K562 (cell line): ENCODE measurements at regions not wholly inside any gene's neighbourhood (a gene's known extent, or its start where the extent isn't known, plus 50 kb on each side); places are given as distances from the start of the nearest gene placed in this dataset.
A peak's percentile ranks its signal among the peaks of the same experiment; 100 is the strongest.

ENCODE experiments used
- ATAC-seq: fragments of 200-7000 bp; cut with Tn5 transposase; 3 replicates; pipeline ENCODE4 v1.9.1; 2020; ENCODE audit warnings: moderate library complexity
- BruUV-seq: library from RNA; stranded (reverse); fragments of 400-500 nt; replicated peaks from 2 replicates; lab custom pipeline; 2021; lab: Mats Ljungman, UMichigan
- CTCF ChIA-PET: fragments of 300-600 bp; formaldehyde crosslinking; extraction: SDS; loops from one replicate; lab custom pipeline; 2021; ENCODE audit warnings: low intra/inter-chr PET ratio; lab: Yijun Ruan, JAX
- POLR2A ChIA-PET: fragments of 300-600, 350-650 bp; sonication (Branson Sonifier 250); formaldehyde crosslinking; extraction: SDS; loops from one replicate; lab custom pipeline; 2021; ENCODE audit warnings: antibody characterized with exemption, inconsistent platforms; lab: Yijun Ruan, JAX
- DNase-seq, 4 experiments: peaks; one replicate each; pipeline versions ENCODE4 v3.0.0 to v3.0.0-alpha.2; 2011 to 2018; ENCODE audit warnings: low spot score in 3 of 4, mixed read lengths in 3 of 4; ENCODE audit errors: extremely low read depth in 1 of 4
- FAIRE-seq: peaks from 2 replicates; lab custom pipeline; 2011; peaks lifted over from hg19 to GRCh38; lab: Jason Lieb, UNC
- H2AFZ ChIP-seq: 2 replicates; pipeline ENCODE4 v1.6.0; 2011; ENCODE audit warnings: low read depth, low read length, control low read depth, inconsistent platforms
- H3K27ac ChIP-seq: fragments of 200-600 bp; 3 replicates; pipeline ENCODE4 v1.8.0; 2011; ENCODE audit warnings: low read depth, mild to moderate bottlenecking, control low read depth, inconsistent platforms, low read length, moderate library complexity, mixed read lengths; ENCODE audit errors: extremely low read depth
- H3K27me3 ChIP-seq, 2 experiments: fragments of 300-600 bp in 1 of 2; 2 replicates in 1 of 2; 3 replicates in 1 of 2; pipeline versions ENCODE4 v1.6.0 to v1.8.0; 2011; ENCODE audit warnings: inconsistent platforms in 2 of 2, low read length in 2 of 2, mild to moderate bottlenecking in 1 of 2, mixed read lengths in 1 of 2, moderate library complexity in 1 of 2; ENCODE audit not compliant: control insufficient read depth in 2 of 2, insufficient read depth in 2 of 2
- H3K36me3 ChIP-seq: fragments of 300-600 bp; 3 replicates; pipeline ENCODE4 v1.8.0; 2011; ENCODE audit warnings: mild to moderate bottlenecking, low read length, inconsistent platforms; ENCODE audit not compliant: control insufficient read depth, insufficient read depth
- H3K4me1 ChIP-seq, 2 experiments: fragments of 200-600 bp in 1 of 2; replicated peaks in 1 of 2; 2 replicates in 1 of 2; 3 replicates in 1 of 2; pipeline versions ENCODE4 v1.5.1 to v1.8.0; 2011; ENCODE audit warnings: inconsistent platforms in 2 of 2, low read length in 2 of 2, mild to moderate bottlenecking in 1 of 2, mixed read lengths in 1 of 2, moderate library complexity in 1 of 2; ENCODE audit not compliant: control insufficient read depth in 2 of 2, insufficient read depth in 2 of 2
- H3K4me2 ChIP-seq: 2 replicates; pipeline ENCODE4 v1.6.1; 2011; ENCODE audit warnings: low read length, control low read depth, inconsistent platforms, mixed read lengths; ENCODE audit not compliant: insufficient read depth
- H3K4me3 ChIP-seq: fragments of 200-600 bp; sonication (generic), shearing (Covaris generic); 2 replicates; pipeline ENCODE4 v1.5.1; 2016; ENCODE audit warnings: control low read depth, inconsistent platforms
- H3K79me2 ChIP-seq: fragments of 200-600 bp; 3 replicates; pipeline ENCODE4 v1.8.0; 2011; ENCODE audit warnings: low read length, inconsistent platforms; ENCODE audit not compliant: control insufficient read depth, insufficient read depth
- H3K9ac ChIP-seq, 2 experiments: 2 replicates each; pipeline versions ENCODE4 v1.6.0 to v1.6.1; 2011; ENCODE audit warnings: low read depth in 2 of 2, low read length in 2 of 2, control low read depth in 1 of 2, inconsistent platforms in 1 of 2, mild to moderate bottlenecking in 1 of 2, mixed read lengths in 1 of 2; ENCODE audit not compliant: insufficient read depth in 1 of 2
- H3K9me1 ChIP-seq: one replicate; pipeline ENCODE4 v1.6.0; 2011; ENCODE audit warnings: inconsistent platforms, mild to moderate bottlenecking, low read length, moderate library complexity; ENCODE audit not compliant: control insufficient read depth, insufficient read depth
- H3K9me3 ChIP-seq: replicated peaks from 2 replicates; pipeline ENCODE4 v1.5.1; 2011; ENCODE audit warnings: low read depth, low read length, inconsistent platforms; ENCODE audit not compliant: control insufficient read depth, insufficient read depth
- H4K20me1 ChIP-seq: replicated peaks from 2 replicates; pipeline ENCODE4 v1.6.1; 2011; ENCODE audit warnings: low read length, inconsistent platforms, mixed read lengths; ENCODE audit not compliant: control insufficient read depth, insufficient read depth
- CCAR2 ChIP-seq: fragments of 200-400 bp; formaldehyde crosslinking; IDR thresholded peaks from 2 replicates; pipeline ENCODE4 v1.6.1; 2017; ENCODE audit warnings: mild to moderate bottlenecking, low read depth, low read length
- KAT2B ChIP-seq: IDR thresholded peaks from one replicate; pipeline ENCODE4 v1.6.1; 2012; ENCODE audit warnings: low read depth, mild to moderate bottlenecking, control low read depth, inconsistent platforms, low read length, moderate library complexity
- KDM2B ChIP-seq: fragments of 250-450 bp; sonication (Bioruptor Pico); IDR thresholded peaks from 2 replicates; pipeline ENCODE4 v1.8.0; 2021; ENCODE audit warnings: mild to moderate bottlenecking, moderate library complexity
- KLF16 ChIP-seq: IDR thresholded peaks from 2 replicates; pipeline ENCODE4 v1.6.1; 2016; ENCODE audit warnings: antibody characterized with exemption
- MCM5 ChIP-seq: fragments of 450-650 bp; IDR thresholded peaks from 2 replicates; pipeline ENCODE4 v1.6.1; 2016; ENCODE audit warnings: low read depth
- NBN ChIP-seq: fragments of 450-650 bp; IDR thresholded peaks from 2 replicates; pipeline ENCODE4 v1.6.1; 2016; ENCODE audit warnings: low read depth, mild to moderate bottlenecking
- NCOA1 ChIP-seq: fragments of 450-650 bp; IDR thresholded peaks from 2 replicates; pipeline ENCODE4 v1.6.1; 2016; ENCODE audit warnings: low read depth
- PBX2 ChIP-seq, 2 experiments: IDR thresholded peaks in 1 of 2; conservative IDR thresholded peaks in 1 of 2; 2 replicates each; pipeline ENCODE4 v1.6.1; 2016; ENCODE audit warnings: low read depth in 2 of 2, mild to moderate bottlenecking in 1 of 2, missing compliant biosample characterization in 1 of 2, missing genetic modification characterization in 1 of 2, moderate library complexity in 1 of 2
- POLR2G ChIP-seq: fragments of 200-400 bp; formaldehyde crosslinking; IDR thresholded peaks from 2 replicates; pipeline ENCODE4 v1.6.1; 2017; ENCODE audit warnings: low read depth, mild to moderate bottlenecking, antibody characterized with exemption, low read length, moderate library complexity
- SAP30 ChIP-seq: fragments of 200-600 bp; sonication (generic); IDR thresholded peaks from 2 replicates; pipeline ENCODE4 v1.6.1; 2012; ENCODE audit warnings: borderline replicate concordance, low read depth, mild to moderate bottlenecking, moderate library complexity, low read length, control low read depth, inconsistent platforms; ENCODE audit not compliant: insufficient read depth, poor library complexity, severe bottlenecking
- TCF3 ChIP-seq: sonication (generic); formaldehyde crosslinking; IDR thresholded peaks from 2 replicates; pipeline ENCODE4 v1.4.0; 2020; ENCODE audit warnings: mild to moderate bottlenecking, missing genetic modification reagents
- THAP7 ChIP-seq: fragments of 250-450 bp; sonication (Bioruptor Pico); IDR thresholded peaks from 2 replicates; pipeline ENCODE4 v1.5.0; 2021
- TRIM28 ChIP-seq: fragments of 450-650 bp; IDR thresholded peaks from 2 replicates; pipeline ENCODE4 v1.6.1; 2017
- ZBTB17 ChIP-seq: fragments of 450-650 bp; formaldehyde crosslinking; IDR thresholded peaks from 2 replicates; pipeline ENCODE4 v1.4.0; 2020; ENCODE audit warnings: mild to moderate bottlenecking
- ZNF184 ChIP-seq: sonication (generic); formaldehyde crosslinking; IDR thresholded peaks from 2 replicates; pipeline ENCODE4 v1.5.0; 2020; ENCODE audit warnings: missing genetic modification reagents
- ZNF668 ChIP-seq: fragments of 250-450 bp; sonication (Bioruptor Pico); IDR thresholded peaks from 2 replicates; pipeline ENCODE4 v1.8.0; 2022; ENCODE audit warnings: mild to moderate bottlenecking, inconsistent platforms
- WGBS: fragments of 100-300 bp; shearing (Covaris generic); methylation state at CpG from one replicate; pipeline ENCODE4 v1.1.6; 2016; ENCODE audit warnings: low coverage, mixed read lengths; ENCODE audit not compliant: insufficient coverage; ENCODE audit errors: missing lambda C conversion rate; 5-methylcytosine and 5-hydroxymethylcytosine counted together
- in situ Hi-C: fragments of 300-500 bp; cut with MboI; formaldehyde crosslinking; loops from 4 replicates; pipeline ENCODE4 v1.15.0; 2018; ENCODE audit warnings: inconsistent platforms, mixed read lengths
- intact Hi-C: fragments of 100-400 bp; cut with micrococcal nuclease; formaldehyde crosslinking; loops from 2 replicates; pipeline ENCODE4 v1.14.2; 2022
- TF ChIP-seq, protein P1 (sequence below): fragments of 450-650 bp; IDR thresholded peaks from 2 replicates; pipeline ENCODE4 v1.6.1; 2016; ENCODE audit warnings: mild to moderate bottlenecking

DNA sequence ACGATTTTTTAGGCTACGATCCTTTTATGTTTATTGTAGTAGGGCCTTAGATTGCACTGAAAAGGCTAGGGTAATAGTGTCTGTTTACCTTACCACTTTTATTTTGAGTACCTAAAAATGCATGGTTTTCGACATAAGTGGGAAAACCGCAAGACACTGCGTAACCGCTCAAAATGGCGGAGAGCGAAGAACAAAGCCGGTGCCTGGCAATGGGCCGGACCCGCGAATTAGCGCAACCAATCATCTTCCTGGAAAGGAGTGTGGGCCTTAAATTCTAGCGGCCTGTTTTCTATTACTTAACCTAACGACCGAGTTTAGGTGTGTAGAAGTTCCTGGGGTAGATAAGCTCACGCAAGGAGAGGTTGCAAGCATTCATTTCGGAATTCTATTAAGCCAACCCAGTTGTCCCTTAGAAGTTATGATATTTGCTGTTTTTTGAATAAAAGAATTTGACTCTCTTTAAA lies 118.0 kb downstream of the HFE start:
- 0% methylated on average over 18 of the region's 18 CpGs for WGBS
- in situ Hi-C loops, result loop anchor here (25.0 kb wide), 1 partner anchor 1607 kb away; a partner anchor contains a TSS
- peaks cover 7% of the 10 kb centered on the region; the same call in 1 of the 3 replicates for H3K36me3 ChIP-seq
- peak overlapping the region; percentile 57 for H3K4me3 ChIP-seq
- H3K9me3 ChIP-seq, result no peaks in the 10 kb centered on the region
- peak; percentile 69 for FAIRE-seq
- H3K9me1 ChIP-seq, result no peaks in the 10 kb centered on the region
- H4K20me1 ChIP-seq, result peaks cover 23% of the 10 kb centered on the region
- ChIA-PET CTCF (interaction anchor here (0.7 kb wide), 1 partner anchor 83 kb away, joined by 3 read pairs; no protein-coding TSS in a partner anchor), POLR2A (interaction anchor here (0.5 to 16.5 kb wide), 40 partner anchors 10 to 1411 kb away, joined by 3 to 1095 read pairs (median 5); a partner anchor contains a TSS)
- BruUV-seq, result no TSS peak
- peak; percentile 39 for ATAC-seq
- H2AFZ ChIP-seq, result no peak overlapping the region
- no peaks in the 10 kb centered on the region for H3K27me3 ChIP-seq
- peak overlapping the region; percentile 93 to 98 for H3K9ac ChIP-seq
- peaks cover 74% of the 10 kb centered on the region for H3K79me2 ChIP-seq
- H3K4me2 ChIP-seq, result peak overlapping the region; percentile 96
- intact Hi-C loops, result loop anchor here (2.0 to 10.0 kb wide), 2 partner anchors 102 to 1630 kb away; a partner anchor contains a TSS
- peak; percentile 83 to 95 (median 90) for DNase-seq
- peaks cover 7 to 21% of the 10 kb centered on the region in 2 experiments; a peak in 4 of 5 replicates for H3K4me1 ChIP-seq
- peak overlapping the region; percentile 99 for H3K27ac ChIP-seq
- no peak for TF ChIP-seq SAP30
- TF ChIP-seq ZNF668 (CRISPR knock-in tag), result no peak
- no peak for TF ChIP-seq PBX2 (CRISPR knock-in tag; IDR thresholded peaks at IDR 0.05; ENCODE audit: low read depth)
- no peak for TF ChIP-seq PBX2 (tag; conservative IDR thresholded peaks at IDR 0.05; ENCODE audit: low read depth)
- no peak for TF ChIP-seq NCOA1
- TF ChIP-seq, protein P1, sequence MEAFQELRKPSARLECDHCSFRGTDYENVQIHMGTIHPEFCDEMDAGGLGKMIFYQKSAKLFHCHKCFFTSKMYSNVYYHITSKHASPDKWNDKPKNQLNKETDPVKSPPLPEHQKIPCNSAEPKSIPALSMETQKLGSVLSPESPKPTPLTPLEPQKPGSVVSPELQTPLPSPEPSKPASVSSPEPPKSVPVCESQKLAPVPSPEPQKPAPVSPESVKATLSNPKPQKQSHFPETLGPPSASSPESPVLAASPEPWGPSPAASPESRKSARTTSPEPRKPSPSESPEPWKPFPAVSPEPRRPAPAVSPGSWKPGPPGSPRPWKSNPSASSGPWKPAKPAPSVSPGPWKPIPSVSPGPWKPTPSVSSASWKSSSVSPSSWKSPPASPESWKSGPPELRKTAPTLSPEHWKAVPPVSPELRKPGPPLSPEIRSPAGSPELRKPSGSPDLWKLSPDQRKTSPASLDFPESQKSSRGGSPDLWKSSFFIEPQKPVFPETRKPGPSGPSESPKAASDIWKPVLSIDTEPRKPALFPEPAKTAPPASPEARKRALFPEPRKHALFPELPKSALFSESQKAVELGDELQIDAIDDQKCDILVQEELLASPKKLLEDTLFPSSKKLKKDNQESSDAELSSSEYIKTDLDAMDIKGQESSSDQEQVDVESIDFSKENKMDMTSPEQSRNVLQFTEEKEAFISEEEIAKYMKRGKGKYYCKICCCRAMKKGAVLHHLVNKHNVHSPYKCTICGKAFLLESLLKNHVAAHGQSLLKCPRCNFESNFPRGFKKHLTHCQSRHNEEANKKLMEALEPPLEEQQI, result no peak
- TF ChIP-seq POLR2G, result no peak
- 0 out of 2 replicates have a peak, but pooled peaks have one; percentile 9 for TF ChIP-seq TCF3 (CRISPR knock-in tag)
- TF ChIP-seq MCM5, result no peak
- peak; percentile 49; the same call in 1 of the 2 replicates for TF ChIP-seq KDM2B
- TF ChIP-seq KLF16, result no peak
- TF ChIP-seq TRIM28, result no peak
- TF ChIP-seq NBN, result no peak; the same call in 1 of the 2 replicates
- TF ChIP-seq KAT2B, result no peak
- TF ChIP-seq CCAR2, result no peak
- peak; percentile 87 for TF ChIP-seq ZBTB17 (CRISPR knock-in tag)
- no peak for TF ChIP-seq ZNF184 (CRISPR knock-in tag)
- TF ChIP-seq THAP7 (CRISPR knock-in tag), result 0 out of 2 replicates have a peak, but pooled peaks have one; percentile 4
